ENCODE measurements at regions not wholly inside any gene's neighbourhood (a gene's known extent, or its start where the extent isn't known, plus 50 kb on each side); places are given as distances from the start of the nearest gene placed in this dataset.

DNA sequence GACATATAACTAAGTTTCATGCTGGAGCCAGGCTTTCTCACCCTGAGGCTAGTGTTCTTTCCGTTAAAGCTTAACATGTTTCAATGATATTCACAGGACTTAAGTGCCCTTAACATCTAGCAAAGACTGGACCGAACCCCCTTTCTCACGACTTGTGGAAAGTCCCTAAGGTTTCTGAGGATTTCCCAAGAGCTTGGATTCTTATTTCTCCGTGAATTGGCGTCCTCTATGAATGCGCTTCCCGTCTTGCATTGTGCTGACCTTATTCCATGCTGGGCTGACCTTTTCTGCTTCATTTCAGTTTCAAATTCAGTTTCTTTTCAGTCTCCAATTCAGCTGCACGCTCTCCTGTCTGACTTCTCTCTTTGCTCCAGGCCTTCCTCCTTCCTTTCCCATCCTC, 206.4 kb downstream of the HS3ST3A1 start:
- TF ChIP-seq CTCF (IDR thresholded peaks at IDR 0.05; ENCODE audit: control extremely low read depth in 1 of 3, insufficient read depth in 1 of 3, low read depth in 1 of 3, low read length in 3 of 3) (no peak), ATF3 (IDR thresholded peaks at IDR 0.05; ENCODE audit: insufficient read depth, low read depth, low read length) (no peak), SIX5 (IDR thresholded peaks at IDR 0.05; ENCODE audit: low read depth, low read length) (no peak), SRF (IDR thresholded peaks at IDR 0.05; ENCODE audit: low read depth, low read length) (no peak), TBP (IDR thresholded peaks at IDR 0.05; ENCODE audit: low read depth, low read length) (no peak), KDM5A (IDR thresholded peaks at IDR 0.05; ENCODE audit: low read length) (no peak), EP300 (IDR thresholded peaks at IDR 0.05; ENCODE audit: borderline replicate concordance in 1 of 2, low read depth in 2 of 2, low read length in 2 of 2) (no peak)
